HG03045 (cell line): ENCODE measurements at regions not wholly inside any gene's neighbourhood (a gene's known extent, or its start where the extent isn't known, plus 50 kb on each side); places are given as distances from the start of the nearest gene placed in this dataset.

Experiments used
- ATAC-seq: cut with Tn5 transposase; IDR thresholded peaks from one replicate; pipeline ENCODE4 v1.9.1; 2021; ENCODE audit warnings: mild to moderate bottlenecking, moderate library complexity; ENCODE audit not compliant: unreplicated experiment

DNA sequence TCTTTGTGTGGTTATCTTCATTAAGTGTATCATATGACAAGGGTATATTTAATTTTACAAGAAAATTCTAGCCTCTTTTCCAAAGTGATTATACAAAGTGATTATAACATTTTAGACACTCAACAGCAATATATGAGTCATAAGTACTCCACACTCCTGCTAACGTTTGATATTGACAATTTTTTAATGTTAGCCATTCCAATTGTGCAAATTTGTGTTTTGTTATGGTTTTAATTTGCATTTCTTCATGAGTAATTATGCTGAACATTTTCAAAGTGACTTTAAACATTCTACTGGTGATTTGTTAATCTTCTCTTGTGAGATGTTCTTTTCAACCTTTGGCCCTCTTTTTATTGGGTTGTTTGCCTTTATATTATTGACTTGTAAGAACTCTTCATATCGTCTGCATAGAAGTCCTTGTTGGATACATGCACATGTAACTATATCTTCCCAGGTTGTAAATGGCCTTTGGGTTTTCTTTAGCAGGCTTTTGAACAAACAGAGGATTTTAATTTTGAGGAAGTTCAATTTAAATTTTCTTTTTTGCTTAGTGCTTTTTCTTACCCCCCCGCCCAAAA, 771.6 kb upstream of the ZNF608 start:
- ATAC-seq, result no peak

GRCh38 chr5:125521289-125521688, 774.9 kb upstream of the ZNF608 start:
- no peak for ATAC-seq

GRCh38 chr5:125525356-125525755, 778.9 kb upstream of the ZNF608 start:
- ATAC-seq, result no peak

DNA sequence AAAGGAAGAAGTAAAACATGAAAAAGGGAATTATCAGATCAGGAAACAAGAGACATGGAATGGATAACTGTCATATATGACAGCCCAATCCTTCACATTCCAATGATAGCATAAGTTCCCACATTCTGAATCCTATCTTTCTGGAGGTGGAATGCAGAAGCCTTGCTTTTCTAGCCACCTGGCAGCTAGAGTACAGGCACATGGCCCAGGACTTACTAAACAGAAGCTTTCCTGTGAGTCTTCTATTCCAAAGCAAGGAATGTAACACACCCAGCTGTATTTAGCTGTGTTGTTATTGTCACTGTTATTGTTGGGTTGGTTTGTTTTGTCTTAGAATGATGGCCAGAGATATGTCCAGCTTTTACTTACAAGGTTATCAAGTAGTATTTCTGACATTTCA, 780.5 kb upstream of the ZNF608 start:
- ATAC-seq, result no peak

GRCh38 chr5:125528881-125529280, 782.4 kb upstream of the ZNF608 start:
- ATAC-seq, result no peak

DNA sequence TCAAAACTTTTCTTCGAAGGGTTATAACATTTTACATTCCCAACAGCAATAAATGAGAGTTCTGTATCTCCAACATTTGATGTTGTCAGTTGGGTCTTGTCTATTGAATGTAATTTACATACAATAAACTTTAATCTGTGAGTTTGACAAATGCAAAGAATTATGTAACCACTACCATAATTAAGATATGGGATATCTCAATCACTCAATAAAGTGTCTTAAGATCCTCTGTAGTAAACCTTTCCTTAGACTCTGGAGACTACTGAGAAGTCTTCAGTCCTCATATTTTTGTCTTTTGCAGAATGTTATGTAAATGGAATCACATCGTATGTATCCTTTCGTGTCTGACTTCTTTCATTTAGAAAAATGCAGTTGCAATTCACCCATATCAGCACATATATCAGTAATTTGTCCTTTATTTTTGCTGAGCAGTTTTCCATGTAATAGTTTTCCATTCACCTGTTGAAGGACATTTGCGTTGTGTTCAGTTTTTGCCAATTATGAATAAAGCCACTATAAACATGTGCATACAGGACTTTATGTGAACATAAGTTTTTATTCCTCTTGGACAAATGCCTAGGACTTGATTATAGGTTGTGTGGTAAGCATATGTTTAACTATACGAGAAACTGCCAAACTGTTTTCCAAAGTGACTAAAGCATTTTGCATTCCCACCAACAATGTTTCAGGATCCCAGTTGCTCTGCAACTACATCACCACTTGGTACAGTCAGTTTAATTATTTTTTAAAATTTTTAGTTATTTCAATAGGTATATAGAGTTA, 784.6 kb upstream of the ZNF608 start:
- ATAC-seq, result no peak

GRCh38 chr5:125536095-125536494, 789.7 kb upstream of the ZNF608 start:
- no peak for ATAC-seq

- ATAC-seq, result no peak
Observed at GRCh38 chr5:125536582-125536981, 790.1 kb upstream of the ZNF608 start.

DNA sequence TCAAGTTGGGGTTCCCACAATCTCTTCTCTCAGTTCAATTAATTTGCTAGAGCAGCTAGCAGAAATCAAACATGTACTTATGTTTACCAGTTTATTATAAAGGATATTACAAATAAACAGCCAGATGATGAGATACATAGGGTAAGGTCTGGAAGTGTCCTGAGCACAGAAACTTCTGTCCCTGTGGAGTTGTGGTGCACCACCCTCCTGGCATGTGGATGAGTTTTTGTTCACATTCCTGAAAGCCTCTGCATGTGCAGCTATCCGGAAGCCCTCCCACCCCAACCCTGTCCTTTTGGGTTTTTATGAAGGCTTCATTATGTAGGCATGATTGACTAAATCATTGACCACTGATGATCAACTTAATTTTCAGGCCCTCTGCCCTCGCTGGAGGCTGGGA, 791.2 kb upstream of the ZNF608 start:
- no peak for ATAC-seq

DNA sequence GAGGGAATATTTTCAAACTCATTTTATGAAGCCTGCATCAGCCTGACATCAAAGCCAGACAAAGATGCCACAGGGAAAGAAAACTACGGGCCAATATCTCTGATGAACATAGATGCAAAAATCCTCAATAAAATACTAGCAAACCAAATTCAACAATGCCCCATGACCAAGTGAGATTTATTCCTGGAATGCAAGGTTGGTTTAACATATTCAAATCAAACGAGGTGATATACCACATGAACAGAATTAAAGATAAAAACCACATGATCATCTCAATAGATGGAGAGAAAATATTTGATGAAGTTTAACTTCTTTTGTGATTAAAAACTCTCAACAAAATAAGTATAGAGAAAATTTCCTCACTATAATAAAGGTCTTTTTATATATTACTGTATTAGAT, 792.0 kb upstream of the ZNF608 start:
- no peak for ATAC-seq

DNA sequence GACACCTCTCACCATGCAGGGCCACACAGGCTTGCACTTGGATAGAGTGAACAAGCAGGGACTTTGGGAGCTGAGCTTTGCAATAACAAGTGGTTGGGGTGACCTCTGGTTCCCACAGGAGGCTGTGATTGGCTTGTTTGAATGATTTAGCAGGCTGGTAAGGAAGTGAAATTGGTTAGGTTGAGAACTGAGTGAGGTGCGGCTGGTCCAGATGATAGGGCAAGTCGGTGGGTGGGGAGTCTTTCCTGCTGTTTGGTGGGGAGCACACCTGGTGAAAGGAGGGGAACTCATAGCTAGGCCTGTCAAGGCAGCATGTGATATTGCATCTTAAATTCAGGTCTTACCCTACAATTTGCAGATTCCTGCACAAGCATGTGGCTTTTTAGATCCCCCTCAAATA, 794.6 kb upstream of the ZNF608 start:
- ATAC-seq, result no peak

GRCh38 chr5:125549322-125549911, 803.0 kb upstream of the ZNF608 start:
- no peak for ATAC-seq

- no peak for ATAC-seq
Observed at GRCh38 chr5:125550274-125550673, 803.8 kb upstream of the ZNF608 start.

GRCh38 chr5:125551246-125551645, 804.8 kb upstream of the ZNF608 start:
- no peak for ATAC-seq

DNA sequence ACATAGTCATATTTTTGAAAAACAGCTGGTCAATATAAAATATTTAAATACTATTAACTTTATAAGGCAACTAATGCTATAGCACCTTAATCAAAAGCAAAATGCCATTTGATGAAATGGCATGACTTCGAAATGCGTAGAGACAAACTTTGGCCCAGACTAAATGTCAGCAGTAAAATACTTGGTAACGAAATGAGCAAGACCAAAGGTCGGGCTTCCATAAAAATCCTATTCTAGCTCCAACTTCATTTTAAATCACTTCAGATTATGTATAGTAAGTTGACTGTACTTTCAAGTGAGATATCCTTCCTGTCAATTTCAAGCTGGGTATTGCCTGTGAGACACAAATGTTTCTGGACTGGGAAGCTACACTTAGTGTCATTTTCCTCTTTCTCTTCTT, 805.4 kb upstream of the ZNF608 start:
- no peak for ATAC-seq

DNA sequence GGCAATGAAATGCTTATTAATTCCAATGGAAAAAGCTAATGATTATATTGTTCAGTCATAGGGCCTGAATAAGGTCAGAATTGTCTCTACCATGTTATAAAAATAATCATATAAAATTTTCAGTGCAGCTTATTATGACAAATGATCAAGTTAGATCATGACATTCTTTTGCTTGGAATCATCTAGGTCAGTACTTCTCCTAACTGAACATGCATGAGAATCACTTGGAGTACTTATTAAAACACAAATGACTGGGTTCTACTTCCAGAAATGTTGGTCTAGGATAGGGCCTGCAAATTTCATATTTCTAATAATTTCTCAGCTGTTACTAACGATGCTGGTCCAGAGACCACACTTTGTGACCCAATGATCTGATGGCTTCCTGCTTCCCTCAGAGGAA, 806.0 kb upstream of the ZNF608 start:
- ATAC-seq, result no peak

- no peak for ATAC-seq
Observed at GRCh38 chr5:125554355-125554754, 807.9 kb upstream of the ZNF608 start.

- ATAC-seq, result no peak
Observed at GRCh38 chr5:125555591-125555990, 809.2 kb upstream of the ZNF608 start.

- no peak for ATAC-seq
Observed at GRCh38 chr5:125558016-125558415, 811.6 kb upstream of the ZNF608 start.

DNA sequence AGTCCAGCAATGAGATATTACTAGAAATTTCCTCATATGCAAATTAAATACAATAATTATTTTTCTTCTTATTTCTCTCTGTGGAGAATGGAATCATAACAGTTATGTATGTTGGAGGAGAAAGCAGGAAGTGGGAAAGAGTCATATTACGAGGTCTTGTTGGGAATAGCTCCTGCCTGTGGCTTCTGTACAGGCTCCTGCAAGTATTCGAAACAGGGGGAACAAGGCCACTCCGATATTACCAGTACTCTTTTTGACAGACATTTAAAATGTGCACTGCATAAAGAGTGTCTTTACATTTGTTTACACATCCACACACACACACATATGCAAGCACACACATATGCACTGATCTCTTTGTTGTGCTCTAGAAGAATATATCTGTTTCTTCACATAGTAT, 812.0 kb upstream of the ZNF608 start:
- no peak for ATAC-seq

DNA sequence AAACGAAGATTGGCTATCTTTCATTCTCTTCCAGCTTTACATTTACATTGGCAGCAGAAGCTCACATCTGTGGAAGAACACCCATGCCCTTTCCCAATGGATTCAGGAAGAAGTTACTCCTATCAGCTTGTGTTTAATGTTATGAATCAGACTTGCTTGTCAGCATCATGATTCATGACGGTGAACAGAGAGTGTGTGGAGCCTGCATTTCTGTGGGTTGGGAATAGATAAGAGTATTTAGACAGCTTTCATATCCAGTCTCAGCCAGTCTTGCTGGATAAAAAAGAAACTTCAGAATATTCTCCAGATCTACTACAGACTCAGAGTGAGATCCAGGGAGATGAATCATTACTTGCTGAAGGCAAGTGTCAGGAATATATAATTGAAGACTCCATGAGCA, 812.9 kb upstream of the ZNF608 start:
- no peak for ATAC-seq

GRCh38 chr5:125560476-125561225, 814.2 kb upstream of the ZNF608 start:
- ATAC-seq, result no peak
